HEK293 (cell line): ENCODE measurements at regions not wholly inside any gene's neighbourhood (a gene's known extent, or its start where the extent isn't known, plus 50 kb on each side); places are given as distances from the start of the nearest gene placed in this dataset.
"Not testable (repeated sequence)": the region's sequence is repeated elsewhere in the genome, so short reads cannot be mapped to it uniquely, and the experiment has no call there.

Experiments used
- CTCF ChIA-PET: fragments of 350-600 bp; formaldehyde crosslinking; extraction: SDS; loops from one replicate; lab custom pipeline; 2021; ENCODE audit warnings: antibody characterized with exemption; lab: Yijun Ruan, JAX
- POLR2A ChIA-PET: fragments of 300-600 bp; formaldehyde crosslinking; extraction: SDS; loops from one replicate; lab custom pipeline; 2020; ENCODE audit warnings: antibody characterized with exemption, inconsistent platforms; lab: Yijun Ruan, JAX
- H3K27ac ChIP-seq: fragments of 200-500 bp; sonication (Bioruptor generic); 2 replicates; pipeline ENCODE4 v1.5.1; 2014; ENCODE audit warnings: low read depth, low read length, control low read depth, inconsistent platforms; ENCODE audit errors: extremely low read depth
- H3K36me3 ChIP-seq, 2 experiments: fragments of 200-500 bp in 1 of 2; sonication (Bioruptor generic) in 1 of 2; 1 replicate in 1 of 2; 2 replicates in 1 of 2; pipeline ENCODE4 v1.5.1; 2014 to 2017; ENCODE audit warnings: inconsistent platforms in 2 of 2, low read length in 2 of 2; ENCODE audit not compliant: control insufficient read depth in 2 of 2, insufficient read depth in 1 of 2
- H3K4me1 ChIP-seq: fragments of 200-500 bp; sonication (Bioruptor generic); 2 replicates; pipeline ENCODE4 v1.5.1; 2014; ENCODE audit warnings: mild to moderate bottlenecking, low read length, inconsistent platforms; ENCODE audit not compliant: control insufficient read depth, insufficient read depth
- H3K4me3 ChIP-seq: 2 replicates; pipeline ENCODE4 v1.5.1; 2011; ENCODE audit warnings: low read depth, mild to moderate bottlenecking, control low read depth, low read length, moderate library complexity
- H3K9me3 ChIP-seq: fragments of 200-500 bp; sonication (Bioruptor generic); 2 replicates; pipeline ENCODE4 v1.5.1; 2014; ENCODE audit warnings: low read depth, low read length, inconsistent platforms; ENCODE audit not compliant: control insufficient read depth, insufficient read depth
- EGR2 ChIP-seq: fragments of 450-650 bp; formaldehyde crosslinking; IDR thresholded peaks from 2 replicates; pipeline ENCODE4 v1.5.1; 2016; ENCODE audit warnings: low read depth, missing biosample characterization, missing genetic modification characterization
- KLF8 ChIP-seq: fragments of 450-650 bp; formaldehyde crosslinking; IDR thresholded peaks from 2 replicates; pipeline ENCODE4 v1.5.1; 2016; ENCODE audit warnings: missing biosample characterization, missing genetic modification characterization
- KLF9 ChIP-seq: fragments of 450-650 bp; formaldehyde crosslinking; IDR thresholded peaks from 2 replicates; pipeline ENCODE4 v1.5.1; 2016; ENCODE audit warnings: missing biosample characterization, missing genetic modification characterization, low read depth
- PRDM1 ChIP-seq: fragments of 450-650 bp; formaldehyde crosslinking; IDR thresholded peaks from 2 replicates; pipeline ENCODE4; 2016; ENCODE audit warnings: missing biosample characterization, missing genetic modification characterization
- SP2 ChIP-seq: fragments of 450-650 bp; formaldehyde crosslinking; IDR thresholded peaks from 2 replicates; pipeline ENCODE4 v1.5.1; 2016; ENCODE audit warnings: missing biosample characterization, missing genetic modification characterization
- SP3 ChIP-seq: fragments of 450-650 bp; formaldehyde crosslinking; IDR thresholded peaks from 2 replicates; pipeline ENCODE4 v1.5.1; 2016; ENCODE audit warnings: missing biosample characterization, missing genetic modification characterization
- SP7 ChIP-seq: fragments of 450-650 bp; formaldehyde crosslinking; IDR thresholded peaks from 2 replicates; pipeline ENCODE4 v1.5.1; 2016; ENCODE audit warnings: missing biosample characterization, missing genetic modification characterization
- ZBTB17 ChIP-seq: fragments of 450-650 bp; formaldehyde crosslinking; IDR thresholded peaks from 2 replicates; pipeline ENCODE4 v1.5.1; 2016; ENCODE audit warnings: missing biosample characterization, missing genetic modification characterization
- ZBTB48 ChIP-seq: fragments of 450-650 bp; formaldehyde crosslinking; IDR thresholded peaks from 2 replicates; pipeline ENCODE4 v1.5.1; 2016; ENCODE audit warnings: missing biosample characterization, missing genetic modification characterization
- ZFHX2 ChIP-seq: fragments of 450-650 bp; formaldehyde crosslinking; conservative IDR thresholded peaks from 2 replicates; pipeline ENCODE4 v1.5.1; 2016; ENCODE audit warnings: missing biosample characterization, missing genetic modification characterization
- ZFP37 ChIP-seq: fragments of 450-650 bp; formaldehyde crosslinking; IDR thresholded peaks from 2 replicates; pipeline ENCODE4 v1.5.1; 2016; ENCODE audit warnings: missing biosample characterization, missing genetic modification characterization
- ZNF2 ChIP-seq: fragments of 450-650 bp; formaldehyde crosslinking; IDR thresholded peaks from 2 replicates; pipeline ENCODE4 v1.5.1; 2016; ENCODE audit warnings: missing biosample characterization, missing genetic modification characterization
- ZNF335 ChIP-seq: fragments of 450-650 bp; formaldehyde crosslinking; conservative IDR thresholded peaks from 2 replicates; pipeline ENCODE4 v1.5.1; 2016; ENCODE audit warnings: missing biosample characterization, missing genetic modification characterization
- ZNF341 ChIP-seq: fragments of 450-650 bp; formaldehyde crosslinking; IDR thresholded peaks from 2 replicates; pipeline ENCODE4; 2016; ENCODE audit warnings: low read depth, missing biosample characterization, missing genetic modification characterization
- ZNF366 ChIP-seq: fragments of 450-650 bp; formaldehyde crosslinking; conservative IDR thresholded peaks from 2 replicates; pipeline ENCODE4 v1.5.1; 2016; ENCODE audit warnings: missing biosample characterization, missing genetic modification characterization
- ZNF394 ChIP-seq: fragments of 450-650 bp; formaldehyde crosslinking; IDR thresholded peaks from 2 replicates; pipeline ENCODE4 v1.5.1; 2016; ENCODE audit warnings: missing biosample characterization, missing genetic modification characterization, mild to moderate bottlenecking, moderate library complexity, borderline replicate concordance
- ZNF610 ChIP-seq: fragments of 450-650 bp; formaldehyde crosslinking; IDR thresholded peaks from 2 replicates; pipeline ENCODE4 v1.5.1; 2016; ENCODE audit warnings: missing biosample characterization, missing genetic modification characterization, borderline replicate concordance
- ZNF629 ChIP-seq: fragments of 450-650 bp; formaldehyde crosslinking; IDR thresholded peaks from 2 replicates; pipeline ENCODE4 v1.5.1; 2017; ENCODE audit warnings: missing biosample characterization, missing genetic modification characterization
- ZNF76 ChIP-seq: fragments of 450-650 bp; formaldehyde crosslinking; IDR thresholded peaks from 2 replicates; pipeline ENCODE4; 2016; ENCODE audit warnings: low read depth, missing biosample characterization, missing genetic modification characterization, borderline replicate concordance
- ZSCAN30 ChIP-seq: fragments of 450-650 bp; IDR thresholded peaks from 2 replicates; pipeline ENCODE4 v1.5.1; 2018; ENCODE audit warnings: missing biosample characterization, mild to moderate bottlenecking, missing genetic modification characterization, moderate library complexity
- TF ChIP-seq, protein P1 (sequence below): fragments of 450-650 bp; formaldehyde crosslinking; IDR thresholded peaks from 2 replicates; pipeline ENCODE4 v1.5.1; 2016; ENCODE audit warnings: missing biosample characterization, missing genetic modification characterization
- TF ChIP-seq, protein P2 (sequence below): fragments of 450-650 bp; formaldehyde crosslinking; IDR thresholded peaks from 2 replicates; pipeline ENCODE4 v1.5.1; 2017; ENCODE audit warnings: missing biosample characterization, mild to moderate bottlenecking, missing genetic modification characterization, moderate library complexity
- TF ChIP-seq, protein P3 (sequence below): fragments of 450-650 bp; formaldehyde crosslinking; IDR thresholded peaks from 2 replicates; pipeline ENCODE4 v1.5.1; 2016; ENCODE audit warnings: missing biosample characterization, missing genetic modification characterization
- TF ChIP-seq, protein P4 (sequence below): fragments of 450-650 bp; formaldehyde crosslinking; IDR thresholded peaks from 2 replicates; pipeline ENCODE4 v1.5.1; 2017; ENCODE audit warnings: missing biosample characterization, missing genetic modification characterization
- TF ChIP-seq, protein P5 (sequence below): fragments of 450-650 bp; formaldehyde crosslinking; IDR thresholded peaks from 2 replicates; pipeline ENCODE4 v1.5.1; 2016; ENCODE audit warnings: missing biosample characterization, missing genetic modification characterization
- TF ChIP-seq, protein P6 (sequence below): fragments of 450-650 bp; formaldehyde crosslinking; IDR thresholded peaks from 2 replicates; pipeline ENCODE4 v1.5.1; 2016; ENCODE audit warnings: missing biosample characterization, missing genetic modification characterization

DNA sequence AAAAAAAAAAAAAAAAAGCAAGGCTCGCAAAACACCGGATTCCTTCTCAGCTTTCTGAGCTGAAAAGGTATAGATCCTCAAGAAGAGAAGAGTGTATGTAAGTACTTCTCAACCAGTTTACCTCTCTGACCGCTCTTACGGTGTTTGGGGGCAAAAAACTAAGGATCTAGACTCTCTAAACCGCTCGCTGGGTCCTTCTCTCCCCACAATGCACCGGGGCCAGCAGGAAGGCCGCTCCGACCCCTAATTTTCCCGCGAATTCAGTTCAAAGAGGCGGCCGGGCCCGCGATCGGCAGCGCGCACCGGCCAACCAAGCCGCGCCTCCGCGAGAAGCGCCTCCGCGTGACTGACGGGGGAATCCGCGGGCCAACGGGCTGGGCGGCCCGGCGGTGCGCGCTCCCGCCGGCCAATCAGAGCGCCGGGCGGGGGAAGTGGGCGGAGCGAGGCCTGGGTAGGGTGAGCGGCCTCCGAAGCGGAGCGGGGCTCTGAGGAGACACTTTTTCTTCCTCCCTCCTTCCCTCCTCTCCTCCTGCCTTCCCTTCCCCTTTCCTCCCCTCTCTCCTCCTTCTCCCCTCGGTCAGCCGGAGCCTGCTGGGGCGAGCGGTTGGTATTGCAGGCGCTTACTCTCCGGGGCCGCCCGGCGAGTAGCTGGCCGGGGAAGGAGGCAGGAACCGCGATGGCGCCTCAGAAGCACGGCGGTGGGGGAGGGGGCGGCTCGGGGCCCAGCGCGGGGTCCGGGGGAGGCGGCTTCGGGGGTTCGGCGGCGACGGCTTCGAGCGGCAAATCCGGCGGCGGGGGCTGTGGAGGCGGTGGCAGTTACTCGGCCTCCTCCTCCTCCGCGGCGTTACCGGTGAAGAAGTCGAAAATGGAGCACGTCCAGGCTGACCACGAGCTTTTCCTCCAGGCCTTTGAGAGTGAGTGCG, 93.0 kb downstream of the CRLF3 start:
- ChIA-PET POLR2A (interaction anchor here (0.6 to 0.7 kb wide), 3 partner anchors 134 to 579 kb away, joined by 3 to 5 read pairs (median 5); no protein-coding TSS in a partner anchor), CTCF (interaction anchor here (0.7 kb wide), 2 partner anchors 37 to 551 kb away, joined by 3 to 5 read pairs; no protein-coding TSS in a partner anchor)
- H3K9me3 ChIP-seq, H3K4me1 ChIP-seq: not testable (repeated sequence)
- Histone ChIP-seq H3K27ac (peak overlapping the region; percentile 70), H3K36me3 (peaks cover 5 to 16% of the 10 kb centered on the region in 2 experiments; a peak in 2 of 3 replicates), H3K4me3 (peak overlapping the region; percentile 70)
- TF ChIP-seq, protein P1, sequence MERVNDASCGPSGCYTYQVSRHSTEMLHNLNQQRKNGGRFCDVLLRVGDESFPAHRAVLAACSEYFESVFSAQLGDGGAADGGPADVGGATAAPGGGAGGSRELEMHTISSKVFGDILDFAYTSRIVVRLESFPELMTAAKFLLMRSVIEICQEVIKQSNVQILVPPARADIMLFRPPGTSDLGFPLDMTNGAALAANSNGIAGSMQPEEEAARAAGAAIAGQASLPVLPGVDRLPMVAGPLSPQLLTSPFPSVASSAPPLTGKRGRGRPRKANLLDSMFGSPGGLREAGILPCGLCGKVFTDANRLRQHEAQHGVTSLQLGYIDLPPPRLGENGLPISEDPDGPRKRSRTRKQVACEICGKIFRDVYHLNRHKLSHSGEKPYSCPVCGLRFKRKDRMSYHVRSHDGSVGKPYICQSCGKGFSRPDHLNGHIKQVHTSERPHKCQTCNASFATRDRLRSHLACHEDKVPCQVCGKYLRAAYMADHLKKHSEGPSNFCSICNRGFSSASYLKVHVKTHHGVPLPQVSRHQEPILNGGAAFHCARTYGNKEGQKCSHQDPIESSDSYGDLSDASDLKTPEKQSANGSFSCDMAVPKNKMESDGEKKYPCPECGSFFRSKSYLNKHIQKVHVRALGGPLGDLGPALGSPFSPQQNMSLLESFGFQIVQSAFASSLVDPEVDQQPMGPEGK (tag by site-specific recombination): peak; percentile 57; the same call in 1 of the 2 replicates
- TF ChIP-seq, protein P2, sequence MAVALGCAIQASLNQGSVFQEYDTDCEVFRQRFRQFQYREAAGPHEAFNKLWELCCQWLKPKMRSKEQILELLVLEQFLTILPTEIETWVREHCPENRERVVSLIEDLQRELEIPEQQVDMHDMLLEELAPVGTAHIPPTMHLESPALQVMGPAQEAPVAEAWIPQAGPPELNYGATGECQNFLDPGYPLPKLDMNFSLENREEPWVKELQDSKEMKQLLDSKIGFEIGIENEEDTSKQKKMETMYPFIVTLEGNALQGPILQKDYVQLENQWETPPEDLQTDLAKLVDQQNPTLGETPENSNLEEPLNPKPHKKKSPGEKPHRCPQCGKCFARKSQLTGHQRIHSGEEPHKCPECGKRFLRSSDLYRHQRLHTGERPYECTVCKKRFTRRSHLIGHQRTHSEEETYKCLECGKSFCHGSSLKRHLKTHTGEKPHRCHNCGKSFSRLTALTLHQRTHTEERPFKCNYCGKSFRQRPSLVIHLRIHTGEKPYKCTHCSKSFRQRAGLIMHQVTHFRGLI (tag by site-specific recombination): peak; percentile 35; the same call in 1 of the 2 replicates
- TF ChIP-seq ZNF366 (tag by site-specific recombination): peak; percentile 98
- 0 out of 2 replicates have a peak, but pooled peaks have one; percentile 27 for TF ChIP-seq ZFP37 (tag by site-specific recombination)
- TF ChIP-seq, protein P3, sequence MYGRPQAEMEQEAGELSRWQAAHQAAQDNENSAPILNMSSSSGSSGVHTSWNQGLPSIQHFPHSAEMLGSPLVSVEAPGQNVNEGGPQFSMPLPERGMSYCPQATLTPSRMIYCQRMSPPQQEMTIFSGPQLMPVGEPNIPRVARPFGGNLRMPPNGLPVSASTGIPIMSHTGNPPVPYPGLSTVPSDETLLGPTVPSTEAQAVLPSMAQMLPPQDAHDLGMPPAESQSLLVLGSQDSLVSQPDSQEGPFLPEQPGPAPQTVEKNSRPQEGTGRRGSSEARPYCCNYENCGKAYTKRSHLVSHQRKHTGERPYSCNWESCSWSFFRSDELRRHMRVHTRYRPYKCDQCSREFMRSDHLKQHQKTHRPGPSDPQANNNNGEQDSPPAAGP (tag by site-specific recombination): 0 out of 2 replicates have a peak, but pooled peaks have one; percentile 32
- peak; percentile 69 for TF ChIP-seq ZNF76 (tag by site-specific recombination)
- peak; percentile 29; the same call in 1 of the 2 replicates for TF ChIP-seq ZNF341
- peak; percentile 56; the same call in 1 of the 2 replicates for TF ChIP-seq ZBTB48 (tag by site-specific recombination)
- TF ChIP-seq, protein P4, sequence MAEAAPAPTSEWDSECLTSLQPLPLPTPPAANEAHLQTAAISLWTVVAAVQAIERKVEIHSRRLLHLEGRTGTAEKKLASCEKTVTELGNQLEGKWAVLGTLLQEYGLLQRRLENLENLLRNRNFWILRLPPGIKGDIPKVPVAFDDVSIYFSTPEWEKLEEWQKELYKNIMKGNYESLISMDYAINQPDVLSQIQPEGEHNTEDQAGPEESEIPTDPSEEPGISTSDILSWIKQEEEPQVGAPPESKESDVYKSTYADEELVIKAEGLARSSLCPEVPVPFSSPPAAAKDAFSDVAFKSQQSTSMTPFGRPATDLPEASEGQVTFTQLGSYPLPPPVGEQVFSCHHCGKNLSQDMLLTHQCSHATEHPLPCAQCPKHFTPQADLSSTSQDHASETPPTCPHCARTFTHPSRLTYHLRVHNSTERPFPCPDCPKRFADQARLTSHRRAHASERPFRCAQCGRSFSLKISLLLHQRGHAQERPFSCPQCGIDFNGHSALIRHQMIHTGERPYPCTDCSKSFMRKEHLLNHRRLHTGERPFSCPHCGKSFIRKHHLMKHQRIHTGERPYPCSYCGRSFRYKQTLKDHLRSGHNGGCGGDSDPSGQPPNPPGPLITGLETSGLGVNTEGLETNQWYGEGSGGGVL (tag by site-specific recombination): peak; percentile 95
- peak; percentile 41; the same call in 1 of the 2 replicates for TF ChIP-seq KLF9 (tag by site-specific recombination)
- TF ChIP-seq ZNF610: peak; percentile 61; the same call in 1 of the 2 replicates
- TF ChIP-seq SP7 (tag by site-specific recombination): peak; percentile 40; the same call in 1 of the 2 replicates
- TF ChIP-seq ZNF2 (tag by site-specific recombination): 0 out of 2 replicates have a peak, but pooled peaks have one; percentile 24
- TF ChIP-seq ZBTB17 (tag by site-specific recombination): peak; percentile 65; the same call in 1 of the 2 replicates
- TF ChIP-seq ZNF394 (tag by site-specific recombination): peak; percentile 60; the same call in 1 of the 2 replicates
- TF ChIP-seq, protein P5, sequence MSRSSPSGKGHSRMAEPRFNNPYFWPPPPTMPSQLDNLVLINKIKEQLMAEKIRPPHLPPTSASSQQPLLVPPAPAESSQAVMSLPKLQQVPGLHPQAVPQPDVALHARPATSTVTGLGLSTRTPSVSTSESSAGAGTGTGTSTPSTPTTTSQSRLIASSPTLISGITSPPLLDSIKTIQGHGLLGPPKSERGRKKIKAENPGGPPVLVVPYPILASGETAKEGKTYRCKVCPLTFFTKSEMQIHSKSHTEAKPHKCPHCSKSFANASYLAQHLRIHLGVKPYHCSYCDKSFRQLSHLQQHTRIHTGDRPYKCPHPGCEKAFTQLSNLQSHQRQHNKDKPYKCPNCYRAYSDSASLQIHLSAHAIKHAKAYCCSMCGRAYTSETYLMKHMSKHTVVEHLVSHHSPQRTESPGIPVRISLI (tag by site-specific recombination): peak; percentile 87
- peak; percentile 74 for TF ChIP-seq SP2 (tag by site-specific recombination)
- peak; percentile 22 for TF ChIP-seq ZNF629 (tag by site-specific recombination)
- TF ChIP-seq EGR2: peak; percentile 41; the same call in 1 of the 2 replicates
- peak; percentile 7; the same call in 1 of the 2 replicates for TF ChIP-seq KLF8 (tag by site-specific recombination)
- TF ChIP-seq ZNF335 (tag by site-specific recombination): peak; percentile 82
- TF ChIP-seq ZSCAN30 (tag by site-specific recombination): peak; percentile 30; the same call in 1 of the 2 replicates
- peak; percentile 62; the same call in 1 of the 2 replicates for TF ChIP-seq ZFHX2
- peak; percentile 67 for TF ChIP-seq PRDM1 (tag by site-specific recombination)
- TF ChIP-seq, protein P6, sequence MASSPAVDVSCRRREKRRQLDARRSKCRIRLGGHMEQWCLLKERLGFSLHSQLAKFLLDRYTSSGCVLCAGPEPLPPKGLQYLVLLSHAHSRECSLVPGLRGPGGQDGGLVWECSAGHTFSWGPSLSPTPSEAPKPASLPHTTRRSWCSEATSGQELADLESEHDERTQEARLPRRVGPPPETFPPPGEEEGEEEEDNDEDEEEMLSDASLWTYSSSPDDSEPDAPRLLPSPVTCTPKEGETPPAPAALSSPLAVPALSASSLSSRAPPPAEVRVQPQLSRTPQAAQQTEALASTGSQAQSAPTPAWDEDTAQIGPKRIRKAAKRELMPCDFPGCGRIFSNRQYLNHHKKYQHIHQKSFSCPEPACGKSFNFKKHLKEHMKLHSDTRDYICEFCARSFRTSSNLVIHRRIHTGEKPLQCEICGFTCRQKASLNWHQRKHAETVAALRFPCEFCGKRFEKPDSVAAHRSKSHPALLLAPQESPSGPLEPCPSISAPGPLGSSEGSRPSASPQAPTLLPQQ (tag by site-specific recombination): 0 out of 2 replicates have a peak, but pooled peaks have one; percentile 10
- peak; percentile 54 for TF ChIP-seq SP3 (tag by site-specific recombination)
